ENCODE measurements at regions not wholly inside any gene's neighbourhood (a gene's known extent, or its start where the extent isn't known, plus 50 kb on each side); places are given as distances from the start of the nearest gene placed in this dataset.

DNA sequence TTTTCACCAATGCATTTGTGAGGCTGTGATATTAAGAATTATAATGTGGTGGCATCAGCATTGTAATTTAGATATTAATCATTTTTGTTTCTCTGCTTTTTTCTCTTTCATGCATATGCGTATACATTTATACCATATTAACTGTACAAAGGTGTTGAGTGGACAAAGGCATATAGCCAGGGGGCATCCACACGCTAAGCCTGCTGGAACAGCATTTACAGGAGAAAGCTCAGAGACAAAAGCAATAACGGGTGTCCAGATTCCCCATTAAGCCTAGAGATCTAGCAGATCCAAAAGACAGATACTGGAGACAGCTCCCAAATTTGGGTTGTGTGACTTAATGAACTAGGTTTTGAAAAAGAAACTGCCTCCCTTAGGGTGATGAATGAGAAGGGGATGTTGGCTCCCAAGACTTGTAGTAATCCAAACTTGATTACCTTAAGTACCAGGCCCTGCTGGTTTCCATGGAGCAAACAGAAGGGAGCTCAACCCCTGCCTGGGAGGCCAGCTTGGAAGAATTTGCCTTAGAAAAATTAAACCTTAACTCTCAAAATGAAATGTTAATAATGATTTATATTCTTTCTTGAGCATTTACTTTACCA lies 181.9 kb downstream of the SLC6A15 start:
- TF ChIP-seq, protein P1, sequence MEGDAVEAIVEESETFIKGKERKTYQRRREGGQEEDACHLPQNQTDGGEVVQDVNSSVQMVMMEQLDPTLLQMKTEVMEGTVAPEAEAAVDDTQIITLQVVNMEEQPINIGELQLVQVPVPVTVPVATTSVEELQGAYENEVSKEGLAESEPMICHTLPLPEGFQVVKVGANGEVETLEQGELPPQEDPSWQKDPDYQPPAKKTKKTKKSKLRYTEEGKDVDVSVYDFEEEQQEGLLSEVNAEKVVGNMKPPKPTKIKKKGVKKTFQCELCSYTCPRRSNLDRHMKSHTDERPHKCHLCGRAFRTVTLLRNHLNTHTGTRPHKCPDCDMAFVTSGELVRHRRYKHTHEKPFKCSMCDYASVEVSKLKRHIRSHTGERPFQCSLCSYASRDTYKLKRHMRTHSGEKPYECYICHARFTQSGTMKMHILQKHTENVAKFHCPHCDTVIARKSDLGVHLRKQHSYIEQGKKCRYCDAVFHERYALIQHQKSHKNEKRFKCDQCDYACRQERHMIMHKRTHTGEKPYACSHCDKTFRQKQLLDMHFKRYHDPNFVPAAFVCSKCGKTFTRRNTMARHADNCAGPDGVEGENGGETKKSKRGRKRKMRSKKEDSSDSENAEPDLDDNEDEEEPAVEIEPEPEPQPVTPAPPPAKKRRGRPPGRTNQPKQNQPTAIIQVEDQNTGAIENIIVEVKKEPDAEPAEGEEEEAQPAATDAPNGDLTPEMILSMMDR (IDR thresholded peaks at IDR 0.05 in 8 of 11, conservative IDR thresholded peaks at IDR 0.05 in 3 of 11): no peak
- no peak for TF ChIP-seq POLR2AphosphoS5 (IDR thresholded peaks at IDR 0.05)
- no peak for TF ChIP-seq POLR2A (IDR thresholded peaks at IDR 0.05)

Data from spleen (tissue), 7 donors.